GM18505 (cell line): ENCODE measurements at regions not wholly inside any gene's neighbourhood (a gene's known extent, or its start where the extent isn't known, plus 50 kb on each side); places are given as distances from the start of the nearest gene placed in this dataset.
"Not testable (repeated sequence)": the region's sequence is repeated elsewhere in the genome, so short reads cannot be mapped to it uniquely, and the experiment has no call there.

Experiments used
- ATAC-seq: cut with Tn5 transposase; IDR thresholded peaks from one replicate; pipeline ENCODE4 v1.9.1; 2021; ENCODE audit not compliant: unreplicated experiment
- POLR2A ChIP-seq: IDR thresholded peaks from 4 replicates; pipeline ENCODE4 v1.6.1; 2011; ENCODE audit warnings: borderline replicate concordance; ENCODE audit not compliant: insufficient read depth, insufficient read length; ENCODE audit errors: extremely low read depth

DNA sequence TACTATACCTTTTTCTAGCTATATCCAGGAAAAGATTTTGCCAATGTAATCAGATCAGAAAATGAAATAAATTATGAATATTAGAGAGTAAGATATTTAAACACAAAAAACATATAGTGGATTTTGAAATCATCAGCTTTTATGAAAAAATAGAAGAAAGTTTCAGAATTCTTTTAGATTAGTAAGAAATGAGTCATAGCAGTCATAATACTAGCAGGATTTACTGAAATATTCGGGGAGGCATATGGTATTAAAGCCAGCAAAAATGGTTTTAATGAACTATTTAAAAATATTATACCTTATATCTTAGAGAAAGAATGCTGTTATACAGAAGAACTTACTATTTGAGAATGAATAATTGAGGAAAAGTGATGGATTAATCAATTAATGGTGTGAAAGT is 303.6 kb upstream of the NUDT12 start:
- no peak for ATAC-seq
- TF ChIP-seq POLR2A = no peak

GRCh38 chr5:103862398-103862797 is 299.8 kb upstream of the NUDT12 start:
- no peak for TF ChIP-seq POLR2A
- ATAC-seq = no peak

DNA sequence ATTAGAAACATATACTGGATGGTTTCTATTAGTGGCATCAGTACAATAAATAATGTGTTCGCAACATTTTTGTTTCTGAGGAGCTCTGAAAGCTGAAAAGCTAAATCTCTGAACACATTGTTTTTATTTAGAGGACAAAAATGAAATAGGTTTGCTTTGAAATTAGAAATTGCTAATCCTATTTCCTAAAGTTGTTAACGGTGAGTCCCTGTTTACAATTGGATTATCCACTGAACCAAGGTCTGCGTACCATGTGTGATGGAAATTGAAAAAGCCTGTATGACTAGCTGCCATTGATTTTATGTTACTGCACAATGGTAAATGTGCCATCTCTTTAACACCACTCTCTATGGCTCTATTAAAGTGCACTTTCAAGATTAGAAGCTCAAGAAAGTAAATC is 297.7 kb upstream of the NUDT12 start:
- no peak for TF ChIP-seq POLR2A
- no peak for ATAC-seq

- not testable (repeated sequence) for ATAC-seq
Observed at GRCh38 chr5:103858367-103858766, 295.8 kb upstream of the NUDT12 start.

DNA sequence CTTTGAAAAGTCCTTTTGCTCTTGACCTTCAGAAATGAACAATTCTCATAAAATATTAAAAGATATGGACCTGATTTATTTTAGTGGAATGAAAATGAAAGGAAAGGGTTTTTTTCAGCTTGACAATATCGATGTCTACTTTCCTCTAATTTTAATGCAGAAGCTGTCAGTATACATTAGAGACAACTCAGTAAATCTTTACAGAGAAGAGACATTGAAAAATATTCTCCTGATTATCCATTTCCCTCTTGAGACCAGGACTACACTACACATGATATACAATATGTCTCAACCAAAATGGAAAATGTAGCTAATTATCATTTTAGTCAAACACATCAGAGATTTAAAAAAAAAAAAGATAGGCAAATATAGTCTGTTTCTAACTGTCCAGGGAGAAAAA is 288.5 kb upstream of the NUDT12 start:
- TF ChIP-seq POLR2A = no peak
- ATAC-seq = no peak

DNA sequence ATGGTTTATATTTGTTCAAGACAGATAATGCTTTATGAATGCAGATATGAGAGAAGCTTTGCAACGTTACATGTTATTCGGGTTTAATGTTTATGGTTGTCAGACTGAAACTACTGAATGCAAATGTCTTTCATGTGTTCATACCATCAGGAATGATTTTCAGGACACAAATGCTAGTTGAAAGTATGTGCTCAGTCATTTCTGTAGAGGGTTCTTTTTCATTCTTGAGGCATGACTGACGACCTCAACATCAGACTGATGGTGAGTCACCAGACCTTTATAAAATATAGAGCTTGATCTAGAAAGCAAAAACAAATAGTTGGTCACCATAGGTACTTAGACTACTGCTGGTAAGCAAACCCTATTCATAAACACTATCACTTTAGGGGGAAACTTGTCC is 287.3 kb upstream of the NUDT12 start:
- no peak for TF ChIP-seq POLR2A
- ATAC-seq = peak; percentile 58

GRCh38 chr5:103847060-103847459 is 284.5 kb upstream of the NUDT12 start:
- ATAC-seq = no peak
- no peak for TF ChIP-seq POLR2A

- ATAC-seq = no peak
- TF ChIP-seq POLR2A = no peak
Observed at GRCh38 chr5:103842936-103843335, 280.3 kb upstream of the NUDT12 start.

- no peak for TF ChIP-seq POLR2A
- ATAC-seq = no peak
Observed at GRCh38 chr5:103840600-103840999, 278.0 kb upstream of the NUDT12 start.

- no peak for ATAC-seq
- TF ChIP-seq POLR2A = no peak
Observed at GRCh38 chr5:103834216-103834615, 271.6 kb upstream of the NUDT12 start.

- no peak for ATAC-seq
- no peak for TF ChIP-seq POLR2A
Observed at GRCh38 chr5:103829585-103829984, 267.0 kb upstream of the NUDT12 start.

- ATAC-seq = no peak
- TF ChIP-seq POLR2A = no peak
Observed at GRCh38 chr5:103827976-103828375, 265.4 kb upstream of the NUDT12 start.

DNA sequence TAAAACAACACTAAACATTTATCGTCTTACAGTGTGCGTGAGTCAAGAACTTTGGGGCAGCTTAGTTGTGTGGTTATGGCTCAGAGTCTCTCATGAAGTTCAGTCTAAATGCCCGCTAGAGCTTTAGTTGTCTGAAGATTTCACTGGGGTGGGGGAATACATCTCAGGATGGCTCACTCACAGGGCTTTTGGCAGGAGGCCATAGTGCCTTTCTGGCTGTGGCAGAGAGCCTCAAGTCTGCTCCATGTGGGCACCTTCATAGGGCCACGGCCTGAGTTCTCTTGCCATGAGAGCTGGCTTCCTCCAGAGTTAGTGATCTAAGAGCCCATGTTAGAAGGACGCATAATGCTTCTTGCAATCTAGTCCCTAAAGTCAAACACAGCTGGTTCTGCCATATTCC is 258.8 kb upstream of the NUDT12 start:
- no peak for ATAC-seq
- no peak for TF ChIP-seq POLR2A

DNA sequence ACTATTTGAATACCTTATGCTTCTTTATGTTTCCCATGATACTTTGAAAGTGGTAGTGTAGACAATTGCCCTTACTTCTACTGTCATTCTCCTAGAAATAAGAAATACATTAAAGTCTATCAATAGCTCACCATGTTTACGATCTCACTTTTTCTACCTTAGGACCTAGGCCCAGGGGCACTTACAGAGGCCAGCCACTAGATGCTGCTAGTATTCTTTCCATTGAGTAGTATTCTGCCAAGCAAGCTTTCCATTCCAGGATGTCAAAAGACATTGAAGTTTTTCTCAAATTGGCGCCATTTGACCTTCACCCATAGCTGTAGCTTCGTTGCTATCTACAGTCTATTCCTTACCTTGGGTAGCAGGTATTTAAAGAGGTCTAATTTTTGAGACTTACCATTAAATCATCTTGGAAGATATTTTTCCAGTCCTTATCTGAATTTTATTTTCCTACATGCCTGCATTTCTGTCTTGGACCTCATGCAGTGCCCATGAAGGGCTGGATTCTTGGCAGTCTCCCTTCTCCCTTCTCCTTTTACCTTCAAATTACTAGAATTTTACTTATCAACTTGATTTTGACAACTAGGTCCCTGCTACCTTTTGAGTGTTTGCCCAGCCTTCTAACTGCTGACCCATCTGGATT is 246.0 kb upstream of the NUDT12 start:
- no peak for TF ChIP-seq POLR2A
- ATAC-seq = peak; percentile 92

GRCh38 chr5:103804711-103805110 is 242.1 kb upstream of the NUDT12 start:
- no peak for TF ChIP-seq POLR2A
- ATAC-seq = no peak
